Fibroblast of pulmonary artery (primary cell): ENCODE measurements at regions not wholly inside any gene's neighbourhood (a gene's known extent, or its start where the extent isn't known, plus 50 kb on each side); places are given as distances from the start of the nearest gene placed in this dataset.
A peak's percentile ranks its signal among the peaks of the same experiment; 100 is the strongest.

Experiments used
- DNase-seq: peaks from one replicate; pipeline ENCODE4 v3.0.0-alpha.2; 2010; ENCODE audit warnings: low read depth
- H3K4me3 ChIP-seq: replicated peaks from 2 replicates; pipeline ENCODE4 v1.5.1; 2011; ENCODE audit warnings: low read depth, mild to moderate bottlenecking, control low read depth, low read length, moderate library complexity
- CTCF ChIP-seq: IDR thresholded peaks from 2 replicates; pipeline ENCODE4 v1.5.1; 2011; ENCODE audit warnings: mild to moderate bottlenecking, control low read depth, low read length, inconsistent platforms; ENCODE audit errors: missing control alignments

- no peak for TF ChIP-seq CTCF
- H3K4me3 ChIP-seq, result no peak overlapping the region
- no peak for DNase-seq
Observed at GRCh38 chr21:17989780-17990179, 170.6 kb upstream of the C21orf91 start.

GRCh38 chr21:17988102-17988437, 168.9 kb upstream of the C21orf91 start:
- H3K4me3 ChIP-seq, result no peak overlapping the region
- TF ChIP-seq CTCF, result no peak
- no peak for DNase-seq

- no peak for TF ChIP-seq CTCF
- H3K4me3 ChIP-seq, result no peak overlapping the region
- no peak for DNase-seq
Observed at GRCh38 chr21:17987382-17988101, 168.4 kb upstream of the C21orf91 start.

- no peak overlapping the region for H3K4me3 ChIP-seq
- no peak for TF ChIP-seq CTCF
- peak; percentile 8 for DNase-seq
Observed at GRCh38 chr21:17981060-17981740, 162.0 kb upstream of the C21orf91 start.

- no peak overlapping the region for H3K4me3 ChIP-seq
- no peak for TF ChIP-seq CTCF
- no peak for DNase-seq
Observed at GRCh38 chr21:17979763-17980162, 160.6 kb upstream of the C21orf91 start.

- no peak for DNase-seq
- H3K4me3 ChIP-seq, result no peak overlapping the region
- TF ChIP-seq CTCF, result no peak
Observed at GRCh38 chr21:17978895-17979294, 159.7 kb upstream of the C21orf91 start.

GRCh38 chr21:17976691-17977090, 157.5 kb upstream of the C21orf91 start:
- H3K4me3 ChIP-seq, result no peak overlapping the region
- no peak for TF ChIP-seq CTCF
- no peak for DNase-seq
